ENCODE measurements at regions not wholly inside any gene's neighbourhood (a gene's known extent, or its start where the extent isn't known, plus 50 kb on each side); places are given as distances from the start of the nearest gene placed in this dataset.

DNA sequence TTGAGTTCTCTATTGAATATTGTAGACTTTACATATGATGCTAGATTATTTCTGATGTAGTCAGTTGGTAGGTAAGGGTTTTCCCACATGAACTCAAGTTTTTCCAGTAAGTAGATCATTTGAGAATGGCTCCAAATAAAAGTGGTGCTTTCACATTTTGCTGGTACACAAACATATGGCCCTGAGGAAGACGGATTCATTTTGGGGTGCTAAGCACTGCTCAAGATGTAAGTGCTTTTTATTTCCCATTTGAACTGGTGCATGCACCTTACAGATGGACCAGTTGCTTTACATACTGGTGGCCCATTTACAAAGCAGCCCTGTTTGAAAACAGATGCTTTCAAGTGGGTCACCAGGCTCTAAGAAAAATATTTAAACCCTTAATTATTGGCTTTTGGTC lies 266.7 kb downstream of the MEIS1 start:
- Mint-ChIP-seq H3K9me3 (ENCODE audit: unreplicated experiment) (no peaks in the 10 kb centered on the region), H3K4me1 (ENCODE audit: insufficient read depth, unreplicated experiment) (no peaks in the 10 kb centered on the region), H3K27ac (ENCODE audit: low read depth, unreplicated experiment) (no peak overlapping the region), H3K4me3 (ENCODE audit: unreplicated experiment) (no peak overlapping the region), H3K36me3 (ENCODE audit: insufficient read depth, unreplicated experiment) (no peaks in the 10 kb centered on the region), H3K27me3 (ENCODE audit: insufficient read depth, unreplicated experiment) (no peaks in the 10 kb centered on the region)
- POLR2A ChIA-PET = interaction anchor here (0.7 kb wide), 1 partner anchor 10 kb away, joined by 3 read pairs; no protein-coding TSS in a partner anchor
- intact Hi-C loops (cut with micrococcal nuclease) = no loop called here
- no peak for DNase-seq (ENCODE audit: unreplicated experiment)
- TF ChIP-seq, protein P1, sequence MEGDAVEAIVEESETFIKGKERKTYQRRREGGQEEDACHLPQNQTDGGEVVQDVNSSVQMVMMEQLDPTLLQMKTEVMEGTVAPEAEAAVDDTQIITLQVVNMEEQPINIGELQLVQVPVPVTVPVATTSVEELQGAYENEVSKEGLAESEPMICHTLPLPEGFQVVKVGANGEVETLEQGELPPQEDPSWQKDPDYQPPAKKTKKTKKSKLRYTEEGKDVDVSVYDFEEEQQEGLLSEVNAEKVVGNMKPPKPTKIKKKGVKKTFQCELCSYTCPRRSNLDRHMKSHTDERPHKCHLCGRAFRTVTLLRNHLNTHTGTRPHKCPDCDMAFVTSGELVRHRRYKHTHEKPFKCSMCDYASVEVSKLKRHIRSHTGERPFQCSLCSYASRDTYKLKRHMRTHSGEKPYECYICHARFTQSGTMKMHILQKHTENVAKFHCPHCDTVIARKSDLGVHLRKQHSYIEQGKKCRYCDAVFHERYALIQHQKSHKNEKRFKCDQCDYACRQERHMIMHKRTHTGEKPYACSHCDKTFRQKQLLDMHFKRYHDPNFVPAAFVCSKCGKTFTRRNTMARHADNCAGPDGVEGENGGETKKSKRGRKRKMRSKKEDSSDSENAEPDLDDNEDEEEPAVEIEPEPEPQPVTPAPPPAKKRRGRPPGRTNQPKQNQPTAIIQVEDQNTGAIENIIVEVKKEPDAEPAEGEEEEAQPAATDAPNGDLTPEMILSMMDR (IDR thresholded peaks at IDR 0.05; ENCODE audit: unreplicated experiment) = no peak
- CTCF ChIA-PET = no interaction called here
- BruUV-seq (replicated peaks) = no TSS peak

DNA sequence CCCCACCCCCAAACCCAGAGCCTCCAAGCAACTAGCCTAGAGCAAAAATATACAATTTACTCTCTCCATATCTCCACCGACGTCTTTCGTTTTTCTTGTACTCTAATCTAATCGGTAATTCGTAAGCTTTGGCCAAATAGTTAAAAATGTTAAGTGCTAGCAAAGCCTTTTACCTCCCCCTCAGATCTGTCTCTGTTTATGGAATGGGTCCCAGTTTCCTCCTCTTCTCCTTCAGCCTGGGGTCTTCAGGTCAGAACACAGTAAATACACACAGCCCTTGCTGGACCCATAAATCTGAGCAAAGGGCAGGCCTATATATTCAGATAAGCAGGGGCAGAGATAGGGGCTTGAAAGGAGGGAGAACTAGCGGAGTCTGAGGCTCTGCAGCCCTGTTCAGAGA lies 267.4 kb downstream of the MEIS1 start:
- no peaks in the 10 kb centered on the region for H3K9me3 Mint-ChIP-seq (ENCODE audit: unreplicated experiment)
- ChIA-PET POLR2A (interaction anchor here (0.7 kb wide), 1 partner anchor 9 kb away, joined by 3 read pairs; no protein-coding TSS in a partner anchor), CTCF (no interaction called here)
- H3K36me3 Mint-ChIP-seq (ENCODE audit: insufficient read depth, unreplicated experiment) = no peaks in the 10 kb centered on the region
- no peaks in the 10 kb centered on the region for H3K27me3 Mint-ChIP-seq (ENCODE audit: insufficient read depth, unreplicated experiment)
- no peak overlapping the region for H3K27ac Mint-ChIP-seq (ENCODE audit: low read depth, unreplicated experiment)
- H3K4me1 Mint-ChIP-seq (ENCODE audit: insufficient read depth, unreplicated experiment) = no peaks in the 10 kb centered on the region
- intact Hi-C loops (cut with micrococcal nuclease) = no loop called here
- no TSS peak for BruUV-seq (replicated peaks)
- no peak for DNase-seq (ENCODE audit: unreplicated experiment)
- TF ChIP-seq, protein P1 (IDR thresholded peaks at IDR 0.05; ENCODE audit: unreplicated experiment) = no peak
- no peak overlapping the region for H3K4me3 Mint-ChIP-seq (ENCODE audit: unreplicated experiment)

DNA sequence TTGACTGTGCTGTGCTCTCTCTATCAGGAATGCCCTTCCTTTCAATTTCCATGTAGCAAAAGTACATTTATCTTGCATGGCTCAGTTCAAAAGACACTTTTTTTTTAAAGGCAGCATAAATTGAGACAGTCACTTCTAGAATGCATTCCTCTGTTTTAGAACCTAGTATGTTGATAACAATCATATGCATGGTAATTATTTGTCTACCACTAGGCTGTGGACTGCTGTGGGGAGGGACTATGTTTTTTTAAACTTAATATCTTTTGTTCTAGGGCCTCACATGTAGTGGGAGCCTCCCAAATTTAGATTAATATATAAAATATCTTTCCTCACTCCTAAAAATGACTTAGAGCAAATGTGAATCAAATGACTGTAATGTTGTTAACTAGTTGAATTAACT lies 269.9 kb downstream of the MEIS1 start:
- no peaks in the 10 kb centered on the region for H3K27me3 Mint-ChIP-seq (ENCODE audit: insufficient read depth, unreplicated experiment)
- intact Hi-C loops (cut with micrococcal nuclease) = no loop called here
- DNase-seq (ENCODE audit: unreplicated experiment) = no peak
- no peak overlapping the region for H3K4me3 Mint-ChIP-seq (ENCODE audit: unreplicated experiment)
- no peak overlapping the region for H3K27ac Mint-ChIP-seq (ENCODE audit: low read depth, unreplicated experiment)
- ChIA-PET CTCF (no interaction called here), POLR2A (interaction anchor here (0.6 kb wide), 1 partner anchor 9 kb away, joined by 4 read pairs; no protein-coding TSS in a partner anchor)
- no peaks in the 10 kb centered on the region for H3K36me3 Mint-ChIP-seq (ENCODE audit: insufficient read depth, unreplicated experiment)
- H3K9me3 Mint-ChIP-seq (ENCODE audit: unreplicated experiment) = no peaks in the 10 kb centered on the region
- H3K4me1 Mint-ChIP-seq (ENCODE audit: insufficient read depth, unreplicated experiment) = no peaks in the 10 kb centered on the region
- BruUV-seq (replicated peaks) = no TSS peak
- TF ChIP-seq, protein P1 (IDR thresholded peaks at IDR 0.05; ENCODE audit: unreplicated experiment) = no peak

DNA sequence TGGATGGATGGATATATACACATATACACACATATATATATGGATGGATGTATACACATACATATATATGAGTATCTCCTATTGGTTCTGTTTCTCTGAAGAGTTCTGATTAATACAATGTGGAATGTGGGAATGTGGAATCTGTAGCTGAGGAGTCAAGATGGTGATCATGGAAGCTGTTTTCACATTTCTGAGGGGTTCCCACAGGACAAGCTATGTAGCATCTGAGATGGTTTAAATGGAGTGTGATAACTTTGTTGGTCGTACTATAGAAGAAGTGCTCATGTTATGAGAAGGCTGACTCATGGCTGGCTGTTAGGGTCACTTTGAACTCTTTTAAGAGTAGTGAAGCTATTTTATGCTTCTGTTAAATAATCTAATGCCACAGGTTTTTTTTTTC lies 279.7 kb downstream of the MEIS1 start:
- intact Hi-C loops (cut with micrococcal nuclease) = no loop called here
- no peaks in the 10 kb centered on the region for H3K36me3 Mint-ChIP-seq (ENCODE audit: insufficient read depth, unreplicated experiment)
- H3K4me3 Mint-ChIP-seq (ENCODE audit: unreplicated experiment) = no peak overlapping the region
- no peaks in the 10 kb centered on the region for H3K27me3 Mint-ChIP-seq (ENCODE audit: insufficient read depth, unreplicated experiment)
- H3K9me3 Mint-ChIP-seq (ENCODE audit: unreplicated experiment) = no peaks in the 10 kb centered on the region
- ChIA-PET POLR2A (no interaction called here), CTCF (no interaction called here)
- DNase-seq (ENCODE audit: unreplicated experiment) = no peak
- TF ChIP-seq, protein P1 (IDR thresholded peaks at IDR 0.05; ENCODE audit: unreplicated experiment) = no peak
- H3K27ac Mint-ChIP-seq (ENCODE audit: low read depth, unreplicated experiment) = no peak overlapping the region
- no peaks in the 10 kb centered on the region for H3K4me1 Mint-ChIP-seq (ENCODE audit: insufficient read depth, unreplicated experiment)
- BruUV-seq (replicated peaks) = no TSS peak

Measured in MCF 10A (cell line).